Chondrocyte (in vitro differentiated cells): ENCODE measurements at regions not wholly inside any gene's neighbourhood (a gene's known extent, or its start where the extent isn't known, plus 50 kb on each side); places are given as distances from the start of the nearest gene placed in this dataset.

Experiments
- DNase-seq: peaks from one replicate; pipeline ENCODE4 v3.0.0; 2021; ENCODE audit warnings: mixed read lengths, low spot score
- H3K27ac Mint-ChIP-seq: one replicate; pipeline ENCODE4 v1.8.0; 2021; ENCODE audit warnings: mild to moderate bottlenecking, moderate library complexity, mixed read lengths; ENCODE audit not compliant: unreplicated experiment
- H3K27me3 Mint-ChIP-seq: 2 replicates; pipeline ENCODE4 v1.8.0; 2021; ENCODE audit warnings: low read depth, mixed read lengths
- H3K36me3 Mint-ChIP-seq: 2 replicates; pipeline ENCODE4 v1.8.0; 2021; ENCODE audit warnings: low read depth, mixed read lengths
- H3K4me1 Mint-ChIP-seq: 2 replicates; pipeline ENCODE4 v1.8.0; 2021; ENCODE audit warnings: low read depth, mild to moderate bottlenecking, mixed read lengths
- H3K4me3 Mint-ChIP-seq: one replicate; pipeline ENCODE4 v1.8.0; 2021; ENCODE audit warnings: mild to moderate bottlenecking, moderate library complexity, mixed read lengths; ENCODE audit not compliant: unreplicated experiment
- H3K9me3 Mint-ChIP-seq: 2 replicates; pipeline ENCODE4 v1.8.0; 2021; ENCODE audit warnings: low read depth, mixed read lengths
- CTCF ChIP-seq: fragments of 200-600 bp; sonication (generic); IDR thresholded peaks from 2 replicates; pipeline ENCODE4 v1.5.0; 2021; ENCODE audit warnings: antibody characterized with exemption, mild to moderate bottlenecking, moderate library complexity

DNA sequence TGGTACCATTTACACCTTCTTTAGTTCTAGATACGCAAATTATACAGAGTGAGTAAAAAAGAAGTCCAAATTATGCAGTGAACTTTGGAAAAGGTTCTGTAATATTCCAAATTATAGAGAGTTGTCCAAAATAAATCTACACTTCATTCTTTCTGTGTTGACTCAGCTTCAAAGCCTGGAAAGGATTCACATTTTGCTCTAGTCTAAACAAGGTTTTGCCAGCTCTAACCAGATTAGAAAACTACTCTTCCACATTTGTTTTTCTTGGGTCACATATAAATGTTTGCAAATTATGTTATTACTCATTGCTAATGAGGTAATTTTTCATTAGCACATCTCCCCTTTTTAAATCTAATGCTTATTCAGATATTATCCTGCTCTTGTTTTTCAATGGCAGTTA lies 1562.4 kb upstream of the SEL1L start:
- TF ChIP-seq CTCF, result no peak
- no peaks in the 10 kb centered on the region for H3K9me3 Mint-ChIP-seq
- H3K27me3 Mint-ChIP-seq, result peaks cover 6% of the 10 kb centered on the region
- H3K4me3 Mint-ChIP-seq, result no peak overlapping the region
- no peak for DNase-seq
- no peaks in the 10 kb centered on the region for H3K36me3 Mint-ChIP-seq
- no peak overlapping the region for H3K27ac Mint-ChIP-seq
- peaks cover 13% of the 10 kb centered on the region for H3K4me1 Mint-ChIP-seq

- no peak overlapping the region for H3K27ac Mint-ChIP-seq
- H3K4me1 Mint-ChIP-seq, result peaks cover 4% of the 10 kb centered on the region
- H3K4me3 Mint-ChIP-seq, result no peak overlapping the region
- H3K36me3 Mint-ChIP-seq, result no peaks in the 10 kb centered on the region
- DNase-seq, result no peak
- H3K27me3 Mint-ChIP-seq, result no peaks in the 10 kb centered on the region
- peaks cover 3% of the 10 kb centered on the region for H3K9me3 Mint-ChIP-seq
- TF ChIP-seq CTCF, result no peak
Observed at GRCh38 chr14:83101846-83102245, 1568.2 kb upstream of the SEL1L start.

- no peak for TF ChIP-seq CTCF
- Mint-ChIP-seq H3K27me3 (peaks cover 9% of the 10 kb centered on the region), H3K27ac (no peak overlapping the region), H3K36me3 (no peaks in the 10 kb centered on the region), H3K9me3 (no peaks in the 10 kb centered on the region), H3K4me3 (no peak overlapping the region), H3K4me1 (no peaks in the 10 kb centered on the region)
- no peak for DNase-seq
Observed at GRCh38 chr14:83118029-83118428, 1584.4 kb upstream of the SEL1L start.

DNA sequence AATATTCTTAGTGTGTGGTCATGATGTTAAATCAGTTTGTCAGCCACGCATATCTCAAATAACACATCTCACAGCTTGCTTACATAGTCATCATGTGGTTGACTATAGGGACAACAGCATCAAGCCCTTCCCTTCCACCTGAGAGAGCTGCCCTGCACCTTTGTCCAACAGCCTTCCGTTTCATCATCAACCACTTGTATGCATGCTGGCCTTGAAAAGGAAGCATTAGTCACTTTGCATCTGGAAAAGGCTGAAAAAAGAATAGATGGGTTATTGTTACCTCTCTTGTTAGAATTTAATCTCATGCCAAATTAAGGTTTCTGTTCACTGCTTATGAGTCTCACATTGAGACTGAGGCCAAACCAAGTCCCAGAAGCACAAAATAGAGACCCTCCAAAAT lies 1586.5 kb upstream of the SEL1L start:
- H3K36me3 Mint-ChIP-seq, result no peaks in the 10 kb centered on the region
- peaks cover 11% of the 10 kb centered on the region for H3K27me3 Mint-ChIP-seq
- no peak for DNase-seq
- no peaks in the 10 kb centered on the region for H3K4me1 Mint-ChIP-seq
- H3K9me3 Mint-ChIP-seq, result peaks cover 2% of the 10 kb centered on the region
- TF ChIP-seq CTCF, result no peak
- H3K4me3 Mint-ChIP-seq, result no peak overlapping the region
- H3K27ac Mint-ChIP-seq, result no peak overlapping the region

GRCh38 chr14:83126076-83126475 lies 1592.4 kb upstream of the SEL1L start:
- DNase-seq, result no peak
- peaks cover 19% of the 10 kb centered on the region for H3K27me3 Mint-ChIP-seq
- H3K9me3 Mint-ChIP-seq, result peaks cover 2% of the 10 kb centered on the region
- H3K27ac Mint-ChIP-seq, result no peak overlapping the region
- H3K4me3 Mint-ChIP-seq, result no peak overlapping the region
- no peak for TF ChIP-seq CTCF
- H3K36me3 Mint-ChIP-seq, result no peaks in the 10 kb centered on the region
- no peaks in the 10 kb centered on the region for H3K4me1 Mint-ChIP-seq
